DND-41 (cell line): ENCODE measurements at regions not wholly inside any gene's neighbourhood (a gene's known extent, or its start where the extent isn't known, plus 50 kb on each side); places are given as distances from the start of the nearest gene placed in this dataset.

Experiments used
- ATAC-seq: fragments of 200-7000 bp; cut with Tn5 transposase; 3 replicates; pipeline ENCODE4 v1.9.1; 2021; ENCODE audit warnings: low read depth; ENCODE audit not compliant: insufficient read depth
- DNase-seq: peaks from one replicate; pipeline ENCODE4 v3.0.0-alpha.2; 2020
- H2AFZ ChIP-seq: 2 replicates; pipeline ENCODE4 v1.6.0; 2012; ENCODE audit warnings: low read depth, low read length
- H3K27ac ChIP-seq: 2 replicates; pipeline ENCODE4 v1.5.1; 2012; ENCODE audit warnings: low read length, inconsistent platforms
- H3K27me3 ChIP-seq: fragments of 200-600 bp; sonication (generic); 2 replicates; pipeline ENCODE4 v1.6.0; 2012; ENCODE audit warnings: low read length, mild to moderate bottlenecking, inconsistent platforms; ENCODE audit not compliant: insufficient read depth, poor library complexity
- H3K36me3 ChIP-seq: 2 replicates; pipeline ENCODE4 v1.5.1; 2012; ENCODE audit warnings: low read length, inconsistent platforms; ENCODE audit not compliant: insufficient read depth
- H3K4me1 ChIP-seq: 2 replicates; pipeline ENCODE4 v1.5.1; 2012; ENCODE audit warnings: mild to moderate bottlenecking, low read length; ENCODE audit not compliant: insufficient read depth
- H3K4me2 ChIP-seq: 2 replicates; pipeline ENCODE4 v1.6.0; 2012; ENCODE audit warnings: mild to moderate bottlenecking, moderate library complexity, low read length, inconsistent platforms; ENCODE audit not compliant: insufficient read depth
- H3K4me3 ChIP-seq, 2 experiments: fragments of 200-600 bp in 1 of 2; shearing (Covaris generic) in 1 of 2; 2 replicates each; pipeline ENCODE4 v1.5.1; 2012 to 2016; ENCODE audit warnings: inconsistent platforms in 2 of 2, low read length in 2 of 2, mild to moderate bottlenecking in 2 of 2, low read depth in 1 of 2, moderate library complexity in 1 of 2
- H3K79me2 ChIP-seq: 2 replicates; pipeline ENCODE4 v1.6.0; 2012; ENCODE audit warnings: low read length, inconsistent platforms; ENCODE audit not compliant: insufficient read depth
- H3K9ac ChIP-seq: 2 replicates; pipeline ENCODE4 v1.6.0; 2012; ENCODE audit warnings: low read depth, mild to moderate bottlenecking, inconsistent platforms, low read length, moderate library complexity
- H3K9me3 ChIP-seq: 2 replicates; pipeline ENCODE4 v1.5.1; 2012; ENCODE audit warnings: low read length, moderate library complexity, mild to moderate bottlenecking, inconsistent platforms; ENCODE audit not compliant: insufficient read depth, severe bottlenecking
- H4K20me1 ChIP-seq: 2 replicates; pipeline ENCODE4 v1.6.0; 2012; ENCODE audit warnings: low read length; ENCODE audit not compliant: insufficient read depth
- CTCF ChIP-seq: IDR thresholded peaks from 2 replicates; pipeline ENCODE4 v1.5.1; 2012; ENCODE audit warnings: borderline replicate concordance, low read length, moderate library complexity, mild to moderate bottlenecking; ENCODE audit not compliant: poor library complexity, severe bottlenecking; ENCODE audit errors: extremely low read depth
- EZH2 ChIP-seq: IDR thresholded peaks from 3 replicates; pipeline ENCODE4 v1.6.1; 2012; ENCODE audit warnings: borderline replicate concordance, low read depth, mild to moderate bottlenecking, moderate library complexity, low read length, inconsistent platforms; ENCODE audit not compliant: severe bottlenecking

- no peak overlapping the region for H3K4me3 ChIP-seq
- H3K79me2 ChIP-seq, result no peaks in the 10 kb centered on the region
- H3K9me3 ChIP-seq, result no peaks in the 10 kb centered on the region
- no peak overlapping the region for H3K4me2 ChIP-seq
- DNase-seq (no peak), ATAC-seq (no peak)
- no peaks in the 10 kb centered on the region for H4K20me1 ChIP-seq
- H3K4me1 ChIP-seq, result no peaks in the 10 kb centered on the region
- H2AFZ ChIP-seq, result no peak overlapping the region
- H3K36me3 ChIP-seq, result no peaks in the 10 kb centered on the region
- peaks cover 5% of the 10 kb centered on the region for H3K27me3 ChIP-seq
- H3K9ac ChIP-seq, result no peak overlapping the region
- H3K27ac ChIP-seq, result no peak overlapping the region
- TF ChIP-seq EZH2 (no peak), CTCF (no peak)
Measured at GRCh38 chr10:84704101-84704500, 375.7 kb downstream of the CCSER2 start.

- Histone ChIP-seq H3K9ac (no peak overlapping the region), H3K27ac (no peak overlapping the region), H3K4me1 (no peaks in the 10 kb centered on the region), H3K36me3 (no peaks in the 10 kb centered on the region), H3K27me3 (peaks cover 18% of the 10 kb centered on the region), H3K79me2 (no peaks in the 10 kb centered on the region), H2AFZ (no peak overlapping the region), H3K4me3 (no peak overlapping the region), H3K9me3 (no peaks in the 10 kb centered on the region), H3K4me2 (no peak overlapping the region), H4K20me1 (no peaks in the 10 kb centered on the region)
- DNase-seq (no peak), ATAC-seq (no peak)
- no peak for TF ChIP-seq CTCF
- no peak for TF ChIP-seq EZH2
Measured at GRCh38 chr10:84706431-84706830, 378.0 kb downstream of the CCSER2 start.

- peaks cover 21% of the 10 kb centered on the region for H3K27me3 ChIP-seq
- no peak for DNase-seq
- no peaks in the 10 kb centered on the region for H4K20me1 ChIP-seq
- H3K4me2 ChIP-seq, result no peak overlapping the region
- no peaks in the 10 kb centered on the region for H3K36me3 ChIP-seq
- no peaks in the 10 kb centered on the region for H3K79me2 ChIP-seq
- no peaks in the 10 kb centered on the region for H3K4me1 ChIP-seq
- ATAC-seq, result no peak
- no peak overlapping the region for H3K27ac ChIP-seq
- H2AFZ ChIP-seq, result no peak overlapping the region
- H3K9me3 ChIP-seq, result no peaks in the 10 kb centered on the region
- no peak overlapping the region for H3K9ac ChIP-seq
- H3K4me3 ChIP-seq, result no peak overlapping the region
- TF ChIP-seq EZH2, result no peak
Measured at GRCh38 chr10:84706875-84707274, 378.5 kb downstream of the CCSER2 start.

- H3K36me3 ChIP-seq, result no peaks in the 10 kb centered on the region
- H3K79me2 ChIP-seq, result no peaks in the 10 kb centered on the region
- TF ChIP-seq EZH2 (no peak), CTCF (peak; percentile 82)
- no peak overlapping the region for H3K4me2 ChIP-seq
- H3K4me1 ChIP-seq, result no peaks in the 10 kb centered on the region
- no peak overlapping the region for H3K9ac ChIP-seq
- H4K20me1 ChIP-seq, result no peaks in the 10 kb centered on the region
- H3K27ac ChIP-seq, result no peak overlapping the region
- ATAC-seq (peak; percentile 68), DNase-seq (peak; percentile 36)
- H3K27me3 ChIP-seq, result peaks cover 6% of the 10 kb centered on the region
- H3K4me3 ChIP-seq, result no peak overlapping the region
- no peak overlapping the region for H2AFZ ChIP-seq
- no peaks in the 10 kb centered on the region for H3K9me3 ChIP-seq
Measured at GRCh38 chr10:84715911-84716310, 387.5 kb downstream of the CCSER2 start.
